ENCODE measurements at regions not wholly inside any gene's neighbourhood (a gene's known extent, or its start where the extent isn't known, plus 50 kb on each side); places are given as distances from the start of the nearest gene placed in this dataset.

GRCh38 chr4:116599859-116600258 is 485.5 kb downstream of the TRAM1L1 start:
- H2BK5ac ChIP-seq (ENCODE audit: low read depth, low read length, poor library complexity, severe bottlenecking) = no peak overlapping the region
- H3K4me3 ChIP-seq (ENCODE audit: insufficient read depth in 1 of 2, low read depth in 1 of 2, low read length in 2 of 2) = no peak overlapping the region
- H2BK15ac ChIP-seq (ENCODE audit: low read depth, poor library complexity, severe bottlenecking) = no peak overlapping the region
- H3K79me1 ChIP-seq (replicated peaks; ENCODE audit: low read length, poor library complexity, severe bottlenecking) = no peaks in the 10 kb centered on the region
- no peak overlapping the region for H3K4ac ChIP-seq (ENCODE audit: low read depth in 1 of 2, low read length in 2 of 2)
- WGBS = 62% methylated on average over 11 of the region's 11 CpGs
- no peak overlapping the region for H3K9ac ChIP-seq (ENCODE audit: low read length)
- peak overlapping the region in 1 of 2 experiments; percentile 73 for H2BK12ac ChIP-seq (ENCODE audit: low read length in 2 of 2)
- H4K8ac ChIP-seq (ENCODE audit: low read length) = no peak overlapping the region
- H3K23ac ChIP-seq (ENCODE audit: low read length in 2 of 2) = no peak overlapping the region
- H4K91ac ChIP-seq (ENCODE audit: low read length) = no peak overlapping the region
- no peak overlapping the region for H2AFZ ChIP-seq (ENCODE audit: low read depth, low read length)
- no peak overlapping the region for H2BK120ac ChIP-seq (ENCODE audit: low read depth, low read length)
- no peak for DNase-seq
- H3K4me2 ChIP-seq (ENCODE audit: low read length, poor library complexity, severe bottlenecking) = no peak overlapping the region
- H3K18ac ChIP-seq (ENCODE audit: low read depth in 1 of 2, low read length in 2 of 2) = no peak overlapping the region
- H2AK5ac ChIP-seq (ENCODE audit: low read length, severe bottlenecking) = no peak overlapping the region
- no peaks in the 10 kb centered on the region for H3K4me1 ChIP-seq (ENCODE audit: control insufficient read depth, insufficient read depth, low read depth, low read length)
- H3K14ac ChIP-seq (ENCODE audit: low read length in 2 of 2) = no peak overlapping the region
- no peaks in the 10 kb centered on the region for H3K27me3 ChIP-seq (ENCODE audit: control insufficient read depth in 1 of 2, insufficient read depth in 1 of 2, low read length in 2 of 2)
- peaks cover 4% of the 10 kb centered on the region for H3K9me3 ChIP-seq (ENCODE audit: control insufficient read depth, low read length)
- H3K27ac ChIP-seq (ENCODE audit: low read length, poor library complexity, severe bottlenecking) = no peak overlapping the region
- no peaks in the 10 kb centered on the region for H3K36me3 ChIP-seq (ENCODE audit: control insufficient read depth in 1 of 2, insufficient read depth in 2 of 2, low read depth in 1 of 2, low read length in 2 of 2)

- H3K36me3 ChIP-seq (ENCODE audit: control insufficient read depth in 1 of 2, insufficient read depth in 2 of 2, low read depth in 1 of 2, low read length in 2 of 2) = no peaks in the 10 kb centered on the region
- H3K4me1 ChIP-seq (ENCODE audit: control insufficient read depth, insufficient read depth, low read depth, low read length) = no peaks in the 10 kb centered on the region
- no peak overlapping the region for H2BK120ac ChIP-seq (ENCODE audit: low read depth, low read length)
- H3K23ac ChIP-seq (ENCODE audit: low read length in 2 of 2) = no peak overlapping the region
- no peak overlapping the region for H3K4me3 ChIP-seq (ENCODE audit: insufficient read depth in 1 of 2, low read depth in 1 of 2, low read length in 2 of 2)
- H3K79me1 ChIP-seq (replicated peaks; ENCODE audit: low read length, poor library complexity, severe bottlenecking) = no peaks in the 10 kb centered on the region
- no peak overlapping the region for H4K91ac ChIP-seq (ENCODE audit: low read length)
- DNase-seq = no peak
- H3K4ac ChIP-seq (ENCODE audit: low read depth in 1 of 2, low read length in 2 of 2) = no peak overlapping the region
- no peak overlapping the region for H3K9ac ChIP-seq (ENCODE audit: low read length)
- no peak overlapping the region for H2BK5ac ChIP-seq (ENCODE audit: low read depth, low read length, poor library complexity, severe bottlenecking)
- no peak overlapping the region for H3K4me2 ChIP-seq (ENCODE audit: low read length, poor library complexity, severe bottlenecking)
- H2AK5ac ChIP-seq (ENCODE audit: low read length, severe bottlenecking) = no peak overlapping the region
- H3K18ac ChIP-seq (ENCODE audit: low read depth in 1 of 2, low read length in 2 of 2) = no peak overlapping the region
- H2BK15ac ChIP-seq (ENCODE audit: low read depth, poor library complexity, severe bottlenecking) = no peak overlapping the region
- peaks cover 4% of the 10 kb centered on the region for H3K9me3 ChIP-seq (ENCODE audit: control insufficient read depth, low read length)
- no peak overlapping the region for H2AFZ ChIP-seq (ENCODE audit: low read depth, low read length)
- H3K27ac ChIP-seq (ENCODE audit: low read length, poor library complexity, severe bottlenecking) = no peak overlapping the region
- no peaks in the 10 kb centered on the region for H3K27me3 ChIP-seq (ENCODE audit: control insufficient read depth in 1 of 2, insufficient read depth in 1 of 2, low read length in 2 of 2)
- H3K14ac ChIP-seq (ENCODE audit: low read length in 2 of 2) = no peak overlapping the region
- 97% methylated on average over 35 of the region's 37 CpGs for WGBS
- no peak overlapping the region for H2BK12ac ChIP-seq (ENCODE audit: low read length in 2 of 2)
- no peak overlapping the region for H4K8ac ChIP-seq (ENCODE audit: low read length)
Observed at GRCh38 chr4:116598980-116599789, 486.2 kb downstream of the TRAM1L1 start.

GRCh38 chr4:116598155-116598979 is 487.0 kb downstream of the TRAM1L1 start:
- Histone ChIP-seq H3K4me2 (ENCODE audit: low read length, poor library complexity, severe bottlenecking) (no peak overlapping the region), H3K9ac (ENCODE audit: low read length) (no peak overlapping the region), H3K36me3 (ENCODE audit: control insufficient read depth in 1 of 2, insufficient read depth in 2 of 2, low read depth in 1 of 2, low read length in 2 of 2) (no peaks in the 10 kb centered on the region), H3K9me3 (ENCODE audit: control insufficient read depth, low read length) (peaks cover 4% of the 10 kb centered on the region), H3K18ac (ENCODE audit: low read depth in 1 of 2, low read length in 2 of 2) (no peak overlapping the region), H3K27ac (ENCODE audit: low read length, poor library complexity, severe bottlenecking) (no peak overlapping the region), H3K4ac (ENCODE audit: low read depth in 1 of 2, low read length in 2 of 2) (no peak overlapping the region), H2BK120ac (ENCODE audit: low read depth, low read length) (no peak overlapping the region), H3K79me1 (replicated peaks; ENCODE audit: low read length, poor library complexity, severe bottlenecking) (no peaks in the 10 kb centered on the region), H2BK15ac (ENCODE audit: low read depth, poor library complexity, severe bottlenecking) (no peak overlapping the region), H3K4me1 (ENCODE audit: control insufficient read depth, insufficient read depth, low read depth, low read length) (no peaks in the 10 kb centered on the region), H2BK12ac (ENCODE audit: low read length in 2 of 2) (no peak overlapping the region), H3K23ac (ENCODE audit: low read length in 2 of 2) (no peak overlapping the region), H3K4me3 (ENCODE audit: insufficient read depth in 1 of 2, low read depth in 1 of 2, low read length in 2 of 2) (no peak overlapping the region), H4K8ac (ENCODE audit: low read length) (no peak overlapping the region), H2AK5ac (ENCODE audit: low read length, severe bottlenecking) (no peak overlapping the region), H3K14ac (ENCODE audit: low read length in 2 of 2) (no peak overlapping the region), H2BK5ac (ENCODE audit: low read depth, low read length, poor library complexity, severe bottlenecking) (no peak overlapping the region), H4K91ac (ENCODE audit: low read length) (no peak overlapping the region), H3K27me3 (ENCODE audit: control insufficient read depth in 1 of 2, insufficient read depth in 1 of 2, low read length in 2 of 2) (no peaks in the 10 kb centered on the region), H2AFZ (ENCODE audit: low read depth, low read length) (no peak overlapping the region)
- no peak for DNase-seq
- 96% methylated on average over 32 of the region's 32 CpGs for WGBS

- no peak overlapping the region for H3K27ac ChIP-seq (ENCODE audit: low read length, poor library complexity, severe bottlenecking)
- no peak overlapping the region for H2AFZ ChIP-seq (ENCODE audit: low read depth, low read length)
- H3K18ac ChIP-seq (ENCODE audit: low read depth in 1 of 2, low read length in 2 of 2) = no peak overlapping the region
- no peak overlapping the region for H2BK5ac ChIP-seq (ENCODE audit: low read depth, low read length, poor library complexity, severe bottlenecking)
- no peak overlapping the region for H2AK5ac ChIP-seq (ENCODE audit: low read length, severe bottlenecking)
- H3K36me3 ChIP-seq (ENCODE audit: control insufficient read depth in 1 of 2, insufficient read depth in 2 of 2, low read depth in 1 of 2, low read length in 2 of 2) = no peaks in the 10 kb centered on the region
- no peaks in the 10 kb centered on the region for H3K9me3 ChIP-seq (ENCODE audit: control insufficient read depth, low read length)
- no peak overlapping the region for H3K23ac ChIP-seq (ENCODE audit: low read length in 2 of 2)
- H4K91ac ChIP-seq (ENCODE audit: low read length) = no peak overlapping the region
- H3K4me3 ChIP-seq (ENCODE audit: insufficient read depth in 1 of 2, low read depth in 1 of 2, low read length in 2 of 2) = no peak overlapping the region
- no peaks in the 10 kb centered on the region for H3K79me1 ChIP-seq (replicated peaks; ENCODE audit: low read length, poor library complexity, severe bottlenecking)
- H2BK120ac ChIP-seq (ENCODE audit: low read depth, low read length) = no peak overlapping the region
- H3K14ac ChIP-seq (ENCODE audit: low read length in 2 of 2) = no peak overlapping the region
- no peak overlapping the region for H3K4me2 ChIP-seq (ENCODE audit: low read length, poor library complexity, severe bottlenecking)
- H3K4me1 ChIP-seq (ENCODE audit: control insufficient read depth, insufficient read depth, low read depth, low read length) = no peaks in the 10 kb centered on the region
- no peak overlapping the region for H4K8ac ChIP-seq (ENCODE audit: low read length)
- H2BK12ac ChIP-seq (ENCODE audit: low read length in 2 of 2) = no peak overlapping the region
- H3K9ac ChIP-seq (ENCODE audit: low read length) = no peak overlapping the region
- H2BK15ac ChIP-seq (ENCODE audit: low read depth, poor library complexity, severe bottlenecking) = no peak overlapping the region
- H3K4ac ChIP-seq (ENCODE audit: low read depth in 1 of 2, low read length in 2 of 2) = no peak overlapping the region
- no peaks in the 10 kb centered on the region for H3K27me3 ChIP-seq (ENCODE audit: control insufficient read depth in 1 of 2, insufficient read depth in 1 of 2, low read length in 2 of 2)
- DNase-seq = peak; percentile 29
Observed at GRCh38 chr4:116590648-116591047, 494.7 kb downstream of the TRAM1L1 start.
